T-helper 1 cell treated with Interleukin-12 subunit alpha and Interleukin-12 subunit beta and Interleukin-4 antibody, amounts not matched to agents 30 μg/mL and 1 μg/mL, for 36 hours (primary cell): ENCODE measurements at regions not wholly inside any gene's neighbourhood (a gene's known extent, or its start where the extent isn't known, plus 50 kb on each side); places are given as distances from the start of the nearest gene placed in this dataset.
"Not testable (repeated sequence)": the region's sequence is repeated elsewhere in the genome, so short reads cannot be mapped to it uniquely, and the experiment has no call there.

Source experiments
- H3K27ac Mint-ChIP-seq: one replicate; pipeline ENCODE4 v1.8.0; 2021; ENCODE audit warnings: mild to moderate bottlenecking, mixed read lengths
- H3K27me3 Mint-ChIP-seq: one replicate; pipeline ENCODE4 v1.8.0; 2021; ENCODE audit warnings: low read depth, mixed read lengths
- H3K36me3 Mint-ChIP-seq: one replicate; pipeline ENCODE4 v1.8.0; 2021; ENCODE audit warnings: low read depth, mixed read lengths
- H3K4me1 Mint-ChIP-seq: one replicate; pipeline ENCODE4 v1.8.0; 2021; ENCODE audit warnings: low read depth, mixed read lengths
- H3K4me3 Mint-ChIP-seq: one replicate; pipeline ENCODE4 v1.8.0; 2021; ENCODE audit warnings: mild to moderate bottlenecking, moderate library complexity, mixed read lengths
- H3K9me3 Mint-ChIP-seq: one replicate; pipeline ENCODE4 v1.8.0; 2021; ENCODE audit warnings: mixed read lengths

- H3K27ac Mint-ChIP-seq = no peak overlapping the region
- no peaks in the 10 kb centered on the region for H3K27me3 Mint-ChIP-seq
- no peaks in the 10 kb centered on the region for H3K36me3 Mint-ChIP-seq
- no peaks in the 10 kb centered on the region for H3K9me3 Mint-ChIP-seq
- H3K4me1 Mint-ChIP-seq = no peaks in the 10 kb centered on the region
- no peak overlapping the region for H3K4me3 Mint-ChIP-seq
These were observed 515.2 kb downstream of the GLUD2 start for GRCh38 chrX:121562616-121563015.

DNA sequence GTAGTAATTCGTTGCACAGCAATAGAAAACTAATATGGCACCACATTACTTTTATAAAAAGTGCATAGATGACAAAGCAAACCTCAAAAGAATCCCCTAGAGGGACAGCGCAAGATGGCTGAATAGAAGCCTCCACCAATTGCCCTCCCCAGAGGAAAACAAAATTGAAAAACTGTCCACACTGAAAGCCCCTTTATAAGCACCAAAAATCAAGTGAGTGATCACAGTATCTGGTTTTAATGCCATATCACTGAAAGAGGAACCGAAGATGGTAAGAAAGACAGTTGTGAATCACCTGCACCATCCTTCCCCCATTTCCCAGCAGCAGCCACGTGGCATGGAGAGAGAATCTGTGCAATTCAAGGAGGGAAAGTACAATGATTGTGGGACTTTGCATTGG lies 522.2 kb downstream of the GLUD2 start:
- H3K27me3 Mint-ChIP-seq = no peaks in the 10 kb centered on the region
- H3K9me3 Mint-ChIP-seq = no peaks in the 10 kb centered on the region
- no peaks in the 10 kb centered on the region for H3K4me1 Mint-ChIP-seq
- H3K4me3 Mint-ChIP-seq = no peak overlapping the region
- H3K36me3 Mint-ChIP-seq = no peaks in the 10 kb centered on the region
- no peak overlapping the region for H3K27ac Mint-ChIP-seq

DNA sequence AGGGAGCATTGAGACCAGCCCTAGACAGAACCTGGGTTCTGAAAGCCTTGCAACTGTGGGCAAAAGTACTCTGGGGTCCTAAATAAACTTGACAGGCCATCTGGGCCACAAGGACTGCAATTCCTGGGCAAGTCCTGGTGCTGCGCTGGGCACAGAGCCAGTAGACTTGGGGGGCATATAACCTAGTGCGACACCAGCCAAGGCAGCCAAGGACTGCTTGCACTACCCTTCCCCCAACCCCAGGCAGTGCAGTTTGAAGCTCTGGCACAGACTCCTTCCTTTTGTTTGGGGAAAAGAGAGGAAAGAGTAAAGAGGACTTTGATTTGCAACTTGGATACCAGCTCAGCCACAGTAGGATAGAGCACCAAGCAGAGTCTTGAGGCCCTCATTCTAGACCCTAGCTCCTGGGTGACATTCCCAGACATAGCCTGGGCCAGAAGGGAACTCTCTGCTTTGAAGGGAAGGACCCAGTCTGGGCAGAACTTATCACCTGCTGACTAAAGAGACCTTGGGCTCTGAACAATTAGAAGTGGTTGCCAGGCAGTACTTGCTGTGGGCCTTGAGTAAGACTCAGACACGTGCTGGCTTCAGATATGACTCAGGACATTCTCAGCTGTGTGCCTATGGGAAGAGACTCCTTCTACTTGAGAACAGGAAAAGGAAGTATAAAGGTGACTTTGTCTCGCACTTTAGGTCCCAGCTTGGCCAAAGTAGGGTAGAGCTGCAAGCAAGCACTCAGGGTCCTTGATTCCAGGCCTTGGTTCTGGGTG lies 522.8 kb downstream of the GLUD2 start:
- Mint-ChIP-seq H3K4me1 (no peaks in the 10 kb centered on the region), H3K36me3 (no peaks in the 10 kb centered on the region), H3K27me3 (no peaks in the 10 kb centered on the region), H3K4me3 (no peak overlapping the region), H3K27ac (no peak overlapping the region), H3K9me3 (no peaks in the 10 kb centered on the region)

GRCh38 chrX:121571333-121571732 lies 523.9 kb downstream of the GLUD2 start:
- Mint-ChIP-seq H3K27me3 (no peaks in the 10 kb centered on the region), H3K27ac (no peak overlapping the region), H3K9me3 (no peaks in the 10 kb centered on the region), H3K4me3 (no peak overlapping the region), H3K36me3 (no peaks in the 10 kb centered on the region), H3K4me1 (no peaks in the 10 kb centered on the region)

DNA sequence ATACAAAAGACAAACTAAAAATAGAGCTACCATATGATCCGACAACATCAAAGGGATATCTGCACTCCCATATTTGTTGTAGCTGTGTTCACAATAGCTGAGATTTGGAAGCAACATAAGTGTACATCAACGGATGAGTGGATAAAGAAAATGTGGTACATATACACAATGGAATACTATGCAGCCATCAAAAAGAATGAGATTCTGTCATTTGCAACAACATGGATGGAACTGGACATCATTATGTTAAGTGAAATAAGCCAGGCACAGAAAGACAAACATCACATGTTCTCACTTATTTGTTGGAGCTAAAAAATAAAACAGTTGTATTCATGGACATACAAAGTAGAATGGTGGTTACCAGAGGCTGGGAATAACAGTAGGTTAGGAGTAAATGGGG lies 527.0 kb downstream of the GLUD2 start:
- H3K27ac Mint-ChIP-seq, H3K4me1 Mint-ChIP-seq, H3K36me3 Mint-ChIP-seq, H3K9me3 Mint-ChIP-seq, H3K4me3 Mint-ChIP-seq, H3K27me3 Mint-ChIP-seq: not testable (repeated sequence)

DNA sequence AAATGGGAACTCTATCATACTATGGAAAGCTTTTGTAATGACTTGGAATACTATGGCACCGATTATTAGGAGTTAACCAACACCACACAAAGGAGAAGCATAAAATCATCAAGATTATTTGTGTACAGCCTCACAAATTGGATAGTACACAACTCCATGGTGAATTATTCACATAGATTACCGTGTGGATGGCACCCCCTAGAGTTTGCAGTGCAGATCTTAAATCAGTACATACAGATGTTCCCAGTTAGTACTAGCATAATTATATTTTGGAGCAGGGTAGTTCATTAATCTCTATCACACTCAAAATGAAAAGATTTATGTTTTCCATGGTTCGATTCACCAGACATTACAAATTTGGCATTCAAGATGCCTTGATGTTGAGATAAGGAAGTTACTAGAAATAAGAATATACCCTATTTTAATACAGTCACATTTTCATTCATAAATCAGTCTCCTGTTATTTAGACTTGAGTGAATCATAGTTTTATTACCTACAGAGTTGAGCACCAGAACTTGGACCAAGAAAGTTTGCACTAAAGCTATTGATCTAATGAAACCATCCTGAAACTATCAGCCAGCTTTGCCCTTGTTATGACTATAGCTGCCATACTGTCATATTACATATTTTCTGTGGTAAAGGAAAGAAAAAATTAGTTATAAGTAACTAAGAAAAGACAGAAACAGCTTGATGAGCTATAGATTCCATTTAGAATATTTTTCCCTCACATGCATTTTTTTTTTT lies 531.8 kb downstream of the GLUD2 start:
- Mint-ChIP-seq H3K4me1 (no peaks in the 10 kb centered on the region), H3K36me3 (no peaks in the 10 kb centered on the region), H3K27ac (no peak overlapping the region), H3K4me3 (no peak overlapping the region), H3K27me3 (no peaks in the 10 kb centered on the region), H3K9me3 (no peaks in the 10 kb centered on the region)

DNA sequence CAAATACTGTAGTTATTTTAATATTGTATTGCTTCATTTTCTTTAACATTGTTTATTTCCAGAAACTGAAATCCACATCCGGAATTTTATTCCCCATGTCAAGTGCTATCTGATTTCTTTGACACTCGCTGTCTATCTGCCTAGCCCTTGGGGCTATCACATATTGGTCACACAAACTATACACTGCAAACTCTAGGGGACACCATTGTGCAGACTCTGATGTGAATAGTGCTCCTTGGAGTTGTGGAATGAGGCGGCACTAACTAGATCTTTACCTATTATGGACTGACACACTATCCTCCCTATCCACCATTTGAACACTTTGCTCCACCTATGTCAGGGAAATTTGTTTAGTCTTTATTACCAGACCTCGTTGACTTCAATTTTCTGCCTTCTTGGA lies 534.5 kb downstream of the GLUD2 start:
- H3K27me3 Mint-ChIP-seq = no peaks in the 10 kb centered on the region
- H3K4me3 Mint-ChIP-seq = no peak overlapping the region
- no peak overlapping the region for H3K27ac Mint-ChIP-seq
- H3K9me3 Mint-ChIP-seq = no peaks in the 10 kb centered on the region
- H3K4me1 Mint-ChIP-seq = no peaks in the 10 kb centered on the region
- no peaks in the 10 kb centered on the region for H3K36me3 Mint-ChIP-seq

GRCh38 chrX:121585626-121586025 lies 538.2 kb downstream of the GLUD2 start:
- H3K4me1 Mint-ChIP-seq = no peaks in the 10 kb centered on the region
- H3K4me3 Mint-ChIP-seq = no peak overlapping the region
- H3K27me3 Mint-ChIP-seq = no peaks in the 10 kb centered on the region

DNA sequence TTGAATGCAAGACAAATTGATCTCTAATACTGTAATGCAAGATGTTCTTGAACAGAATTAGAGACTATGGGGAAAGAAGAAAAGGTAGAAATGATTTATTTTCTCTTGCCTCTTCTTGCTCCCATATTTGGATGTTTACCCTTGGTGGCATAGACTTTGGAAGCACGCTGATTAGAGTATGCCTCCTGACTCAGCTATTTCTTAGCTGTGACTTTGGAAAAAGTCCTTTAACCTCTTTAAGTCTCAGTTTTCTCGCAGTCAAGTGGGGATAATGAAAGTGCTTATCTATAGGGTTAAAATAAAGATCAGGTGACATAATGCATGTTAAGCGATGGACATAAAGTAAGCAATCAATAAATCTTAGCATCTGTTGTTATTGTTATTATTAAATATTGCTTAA lies 545.5 kb downstream of the GLUD2 start:
- no peaks in the 10 kb centered on the region for H3K27me3 Mint-ChIP-seq
- no peaks in the 10 kb centered on the region for H3K9me3 Mint-ChIP-seq
- no peak overlapping the region for H3K4me3 Mint-ChIP-seq
- H3K27ac Mint-ChIP-seq = no peak overlapping the region
- no peaks in the 10 kb centered on the region for H3K36me3 Mint-ChIP-seq
- H3K4me1 Mint-ChIP-seq = no peaks in the 10 kb centered on the region

More at GRCh38 chrX:121585626-121586025, 538.2 kb downstream of the GLUD2 start:
- no peak overlapping the region for H3K27ac Mint-ChIP-seq
- no peaks in the 10 kb centered on the region for H3K9me3 Mint-ChIP-seq
- H3K36me3 Mint-ChIP-seq = no peaks in the 10 kb centered on the region

DNA sequence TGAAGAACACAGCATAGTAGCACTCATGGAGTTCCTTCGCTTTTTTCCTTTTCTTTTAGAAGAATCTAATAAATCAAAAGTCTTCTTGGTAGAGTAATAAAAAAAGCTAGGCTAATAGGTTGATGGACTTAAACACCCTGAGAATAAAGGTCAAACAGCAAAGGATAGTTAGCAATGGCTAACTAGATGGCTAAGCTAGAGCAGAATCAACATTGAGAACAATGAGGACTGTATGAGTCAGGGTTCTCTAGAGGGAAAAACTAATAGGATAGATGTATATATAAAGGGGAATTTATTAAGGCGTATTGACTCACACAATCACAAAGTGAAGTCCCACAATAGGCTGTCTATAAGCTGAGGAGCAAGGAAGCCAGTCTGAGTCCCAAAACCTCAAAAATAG lies 550.9 kb downstream of the GLUD2 start:
- Mint-ChIP-seq H3K9me3 (no peaks in the 10 kb centered on the region), H3K27ac (no peak overlapping the region), H3K27me3 (no peaks in the 10 kb centered on the region), H3K4me3 (no peak overlapping the region), H3K4me1 (no peaks in the 10 kb centered on the region), H3K36me3 (no peaks in the 10 kb centered on the region)

DNA sequence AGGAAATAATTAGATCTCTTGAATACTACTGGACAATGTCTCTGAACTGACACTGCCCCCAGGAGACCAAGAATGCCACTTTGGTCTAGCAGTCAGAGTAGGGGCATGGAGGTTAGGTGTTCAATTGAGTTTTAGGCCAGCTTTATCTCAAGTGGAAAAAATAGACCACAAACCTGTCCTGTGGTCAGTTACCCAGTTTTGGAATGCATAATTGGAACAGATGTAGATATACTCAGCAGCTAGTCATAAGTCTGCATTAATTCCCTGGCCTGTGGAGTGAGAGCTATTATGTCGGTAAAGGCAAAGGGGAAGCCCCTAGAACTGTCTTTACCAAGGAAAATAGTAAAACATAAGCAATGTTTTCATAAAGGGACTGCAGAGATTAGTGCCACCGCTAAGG lies 587.7 kb downstream of the GLUD2 start:
- no peak overlapping the region for H3K4me3 Mint-ChIP-seq
- no peaks in the 10 kb centered on the region for H3K36me3 Mint-ChIP-seq
- no peaks in the 10 kb centered on the region for H3K27me3 Mint-ChIP-seq
- no peak overlapping the region for H3K27ac Mint-ChIP-seq
- no peaks in the 10 kb centered on the region for H3K9me3 Mint-ChIP-seq
- H3K4me1 Mint-ChIP-seq = no peaks in the 10 kb centered on the region

GRCh38 chrX:121639781-121640180 lies 592.4 kb downstream of the GLUD2 start:
- Mint-ChIP-seq H3K27me3 (no peaks in the 10 kb centered on the region), H3K4me3 (no peak overlapping the region), H3K27ac (no peak overlapping the region), H3K36me3 (no peaks in the 10 kb centered on the region), H3K9me3 (no peaks in the 10 kb centered on the region), H3K4me1 (no peaks in the 10 kb centered on the region)

- H3K27me3 Mint-ChIP-seq = no peaks in the 10 kb centered on the region
- H3K4me1 Mint-ChIP-seq = no peaks in the 10 kb centered on the region
- H3K36me3 Mint-ChIP-seq = no peaks in the 10 kb centered on the region
- H3K4me3 Mint-ChIP-seq = no peak overlapping the region
- H3K9me3 Mint-ChIP-seq = no peaks in the 10 kb centered on the region
- H3K27ac Mint-ChIP-seq = no peak overlapping the region
These were observed 594.1 kb downstream of the GLUD2 start for GRCh38 chrX:121641560-121641959.

DNA sequence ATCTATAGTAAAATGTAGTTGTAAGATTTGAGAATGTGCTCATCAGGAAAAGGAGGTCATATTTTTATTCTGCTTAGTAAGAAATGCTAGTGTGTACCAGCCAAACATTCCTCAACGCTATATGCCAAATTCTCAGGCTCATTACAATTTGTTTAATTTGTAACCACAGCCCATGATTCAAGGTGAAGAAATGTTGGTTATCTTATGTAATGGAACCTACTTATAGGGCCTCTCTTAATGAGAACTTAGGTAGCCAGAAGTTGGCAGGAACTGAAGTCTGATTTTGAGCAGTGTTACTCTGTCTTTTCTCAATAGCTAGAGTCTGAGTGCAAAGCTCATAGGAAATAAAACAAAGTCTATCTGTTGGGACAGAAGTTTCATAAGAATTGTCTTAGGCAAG lies 595.0 kb downstream of the GLUD2 start:
- Mint-ChIP-seq H3K4me3 (no peak overlapping the region), H3K27ac (no peak overlapping the region), H3K36me3 (no peaks in the 10 kb centered on the region), H3K9me3 (no peaks in the 10 kb centered on the region), H3K27me3 (no peaks in the 10 kb centered on the region), H3K4me1 (no peaks in the 10 kb centered on the region)

DNA sequence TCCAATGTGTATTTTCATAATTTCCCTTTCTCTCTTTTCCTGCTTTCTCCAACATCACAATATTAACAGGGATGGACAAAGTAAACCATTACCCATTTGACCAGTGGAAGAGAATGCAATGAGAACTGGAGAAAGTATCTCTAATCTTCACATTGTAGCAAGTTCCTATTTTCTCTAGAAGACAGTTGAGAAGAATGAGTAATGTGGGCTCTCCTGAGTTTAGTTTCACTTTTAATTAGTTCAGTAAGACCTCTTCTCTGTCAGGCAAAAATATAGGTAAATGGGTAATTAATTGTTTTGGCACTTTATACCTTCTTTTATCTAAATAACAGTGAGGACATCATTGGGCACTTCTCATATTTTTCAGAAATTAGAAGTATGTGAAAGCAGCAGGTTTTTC lies 602.0 kb downstream of the GLUD2 start:
- no peak overlapping the region for H3K27ac Mint-ChIP-seq
- no peaks in the 10 kb centered on the region for H3K4me1 Mint-ChIP-seq
- H3K36me3 Mint-ChIP-seq = no peaks in the 10 kb centered on the region
- H3K27me3 Mint-ChIP-seq = no peaks in the 10 kb centered on the region
- no peaks in the 10 kb centered on the region for H3K9me3 Mint-ChIP-seq
- no peak overlapping the region for H3K4me3 Mint-ChIP-seq
